Inferior parietal cortex (tissue), 1 donor: ENCODE measurements at regions not wholly inside any gene's neighbourhood (a gene's known extent, or its start where the extent isn't known, plus 50 kb on each side); places are given as distances from the start of the nearest gene placed in this dataset.
A peak's percentile ranks its signal among the peaks of the same experiment; 100 is the strongest.

Experiments
- DNase-seq: peaks from one replicate; pipeline ENCODE4 v3.0.0-alpha.2; 2016; ENCODE audit errors: extremely low spot score

- DNase-seq, result no peak
Observed at GRCh38 chr13:88592105-88592504, 920.9 kb downstream of the SLITRK5 start.

GRCh38 chr13:88601949-88602348 is 930.8 kb downstream of the SLITRK5 start:
- no peak for DNase-seq

- DNase-seq, result no peak
Observed at GRCh38 chr13:88602786-88603777, 931.9 kb downstream of the SLITRK5 start.

- DNase-seq, result no peak
Observed at GRCh38 chr13:88617176-88617575, 946.0 kb downstream of the SLITRK5 start.

GRCh38 chr13:88622362-88622973 is 951.3 kb downstream of the SLITRK5 start:
- DNase-seq, result no peak

GRCh38 chr13:88623150-88623549 is 952.0 kb downstream of the SLITRK5 start:
- DNase-seq, result no peak

- no peak for DNase-seq
Observed at GRCh38 chr13:88627071-88627470, 955.9 kb downstream of the SLITRK5 start.

DNA sequence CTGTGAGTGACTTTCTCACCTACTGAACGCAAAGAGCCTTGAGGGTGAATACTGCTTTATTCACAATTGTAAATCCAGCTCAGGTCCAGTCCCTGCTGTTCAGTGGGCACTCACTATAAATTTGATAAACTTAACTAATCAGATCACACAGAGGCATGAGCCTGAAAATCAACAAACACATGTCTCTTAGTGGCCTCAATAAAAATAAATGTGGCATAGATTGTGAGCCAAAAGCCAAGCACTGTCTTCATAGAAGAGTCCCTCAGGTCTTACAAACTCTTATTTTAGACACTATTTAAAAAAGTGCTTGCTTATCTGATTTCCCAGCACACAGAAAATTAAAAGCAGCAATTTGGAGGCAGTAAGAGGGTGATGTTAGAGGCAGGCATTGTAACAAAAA is 957.7 kb downstream of the SLITRK5 start:
- DNase-seq, result no peak

GRCh38 chr13:88637935-88638334 is 966.8 kb downstream of the SLITRK5 start:
- no peak for DNase-seq

GRCh38 chr13:88643233-88643632 is 972.1 kb downstream of the SLITRK5 start:
- no peak for DNase-seq

GRCh38 chr13:88648598-88649373 is 977.6 kb downstream of the SLITRK5 start:
- DNase-seq, result no peak

- no peak for DNase-seq
Observed at GRCh38 chr13:88649855-88650254, 978.7 kb downstream of the SLITRK5 start.

- DNase-seq, result no peak
Observed at GRCh38 chr13:88651531-88651930, 980.4 kb downstream of the SLITRK5 start.

- no peak for DNase-seq
Observed at GRCh38 chr13:88656751-88657150, 985.6 kb downstream of the SLITRK5 start.

GRCh38 chr13:88670509-88670908 is 999.3 kb downstream of the SLITRK5 start:
- no peak for DNase-seq

DNA sequence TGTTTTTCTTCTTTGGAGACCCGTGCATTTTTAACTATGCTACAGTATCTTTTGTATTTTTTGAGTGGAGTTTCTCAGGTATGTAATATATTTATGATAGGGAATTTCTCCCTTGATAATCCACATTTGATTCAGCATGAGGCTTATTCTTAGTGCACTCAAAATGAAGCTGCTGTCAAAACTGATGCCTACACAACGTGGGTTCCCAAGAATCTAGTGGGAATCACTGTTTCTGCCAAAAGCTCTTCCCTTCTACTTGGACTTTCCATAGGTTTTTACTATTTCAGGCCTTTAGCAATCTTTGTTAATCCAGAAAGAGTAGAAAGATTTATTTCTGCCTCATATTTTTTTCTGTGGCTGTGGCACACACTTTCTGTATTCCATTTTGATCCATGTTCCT is 1003.7 kb downstream of the SLITRK5 start:
- peak; percentile 26 for DNase-seq

GRCh38 chr13:88675347-88675996 is 1004.3 kb downstream of the SLITRK5 start:
- DNase-seq, result no peak

- DNase-seq, result no peak
Observed at GRCh38 chr13:88676016-88676415, 1004.8 kb downstream of the SLITRK5 start.

- no peak for DNase-seq
Observed at GRCh38 chr13:88685459-88685858, 1014.3 kb downstream of the SLITRK5 start.

- DNase-seq, result no peak
Observed at GRCh38 chr13:88701551-88701950, 1030.4 kb downstream of the SLITRK5 start.

DNA sequence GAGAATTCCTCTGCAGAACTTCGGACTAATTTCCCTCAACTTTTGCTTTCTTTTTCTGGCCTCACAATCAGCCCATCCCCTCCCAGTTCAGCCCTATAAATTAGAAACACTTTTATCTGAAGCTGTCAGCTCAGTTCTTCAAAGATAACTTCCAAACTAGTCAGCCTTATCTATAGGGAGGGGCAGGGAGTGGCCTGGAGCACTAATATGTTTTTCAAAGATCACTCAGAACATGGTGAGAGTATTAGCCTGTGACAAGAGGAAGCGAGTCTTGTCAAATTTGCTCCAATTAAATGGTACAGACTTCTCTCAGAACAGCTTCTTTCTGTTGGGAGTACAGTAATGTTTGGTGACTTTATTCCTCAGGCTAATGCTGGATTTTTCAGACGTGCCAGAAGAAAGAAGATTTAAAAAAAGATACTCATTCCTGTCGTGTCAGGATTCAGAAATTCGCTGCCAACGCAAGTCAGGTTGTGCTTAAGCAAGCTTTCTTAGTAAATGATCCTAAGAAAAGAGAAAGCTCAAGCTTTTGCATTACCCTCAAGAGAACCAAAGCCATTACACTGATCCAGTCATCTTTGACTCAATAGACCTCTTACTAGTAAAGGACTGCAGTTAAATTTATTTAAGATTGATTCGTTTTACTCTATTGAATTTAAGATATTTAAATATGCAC is 1033.6 kb downstream of the SLITRK5 start:
- DNase-seq, result no peak
